HG03354 (cell line): ENCODE measurements at regions not wholly inside any gene's neighbourhood (a gene's known extent, or its start where the extent isn't known, plus 50 kb on each side); places are given as distances from the start of the nearest gene placed in this dataset.
"Not testable (repeated sequence)": the region's sequence is repeated elsewhere in the genome, so short reads cannot be mapped to it uniquely, and the experiment has no call there.

Experiments used
- ATAC-seq: cut with Tn5 transposase; IDR thresholded peaks from one replicate; pipeline ENCODE4 v1.9.1; 2021; ENCODE audit warnings: mild to moderate bottlenecking; ENCODE audit not compliant: unreplicated experiment, poor library complexity, severe bottlenecking

- no peak for ATAC-seq
Measured at GRCh38 chr16:85232369-85233142, 120.3 kb upstream of the CIBAR2 start.

GRCh38 chr16:85233516-85233915 lies 121.2 kb upstream of the CIBAR2 start:
- ATAC-seq = no peak

GRCh38 chr16:85234310-85235204 lies 122.3 kb upstream of the CIBAR2 start:
- ATAC-seq = no peak

- ATAC-seq = peak; percentile 59
Measured at GRCh38 chr16:85235991-85236817, 123.9 kb upstream of the CIBAR2 start.

GRCh38 chr16:85236818-85237150 lies 124.5 kb upstream of the CIBAR2 start:
- ATAC-seq = no peak

GRCh38 chr16:85237817-85238216 lies 125.5 kb upstream of the CIBAR2 start:
- no peak for ATAC-seq

- no peak for ATAC-seq
Measured at GRCh38 chr16:85238233-85238647, 126.0 kb upstream of the CIBAR2 start.

GRCh38 chr16:85239239-85239638 lies 127.0 kb upstream of the CIBAR2 start:
- no peak for ATAC-seq

GRCh38 chr16:85239871-85240270 lies 127.6 kb upstream of the CIBAR2 start:
- no peak for ATAC-seq

- no peak for ATAC-seq
Measured at GRCh38 chr16:85240982-85241924, 129.0 kb upstream of the CIBAR2 start.

- ATAC-seq = no peak
Measured at GRCh38 chr16:85242140-85242539, 129.9 kb upstream of the CIBAR2 start.

- no peak for ATAC-seq
Measured at GRCh38 chr16:85243308-85243707, 131.0 kb upstream of the CIBAR2 start.

- not testable (repeated sequence) for ATAC-seq
Measured at GRCh38 chr16:85244452-85244851, 132.2 kb upstream of the CIBAR2 start.

GRCh38 chr16:85245307-85246172 lies 133.3 kb upstream of the CIBAR2 start:
- ATAC-seq = no peak

GRCh38 chr16:85246473-85246872 lies 134.2 kb upstream of the CIBAR2 start:
- ATAC-seq = no peak

- ATAC-seq = no peak
Measured at GRCh38 chr16:85246973-85247372, 134.7 kb upstream of the CIBAR2 start.

GRCh38 chr16:85248342-85248741 lies 136.1 kb upstream of the CIBAR2 start:
- no peak for ATAC-seq

- no peak for ATAC-seq
Measured at GRCh38 chr16:85248857-85249256, 136.6 kb upstream of the CIBAR2 start.
